ENCODE measurements at regions not wholly inside any gene's neighbourhood (a gene's known extent, or its start where the extent isn't known, plus 50 kb on each side); places are given as distances from the start of the nearest gene placed in this dataset.
"Not testable (repeated sequence)": the region's sequence is repeated elsewhere in the genome, so short reads cannot be mapped to it uniquely, and the experiment has no call there.

GRCh38 chr3:87478716-87479115 is 202.3 kb upstream of the POU1F1 start:
- DNase-seq, result no peak

DNA sequence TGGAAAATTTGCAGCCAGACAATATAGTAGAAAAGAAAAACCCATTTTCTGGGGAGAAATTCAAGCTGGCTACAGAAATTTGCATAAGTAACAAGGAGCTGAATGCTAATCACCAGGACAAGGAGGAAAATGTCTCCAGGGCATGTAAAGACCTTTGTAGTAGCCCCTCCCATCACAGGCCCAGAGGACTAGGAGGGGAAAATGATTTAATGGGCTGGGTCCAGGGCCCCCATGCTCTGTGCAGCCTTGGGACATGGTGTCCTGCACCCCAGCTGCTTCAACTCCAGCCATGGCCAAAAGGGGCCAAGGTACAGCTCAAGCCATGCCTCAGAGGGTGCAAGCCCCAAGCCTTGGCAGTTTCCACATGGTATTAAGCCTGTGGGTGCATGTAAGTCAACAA is 197.6 kb upstream of the POU1F1 start:
- no peak for DNase-seq

GRCh38 chr3:87468938-87469337 is 192.6 kb upstream of the POU1F1 start:
- DNase-seq, result no peak

- DNase-seq, result no peak
These were observed 191.9 kb upstream of the POU1F1 start for GRCh38 chr3:87468235-87468634.

DNA sequence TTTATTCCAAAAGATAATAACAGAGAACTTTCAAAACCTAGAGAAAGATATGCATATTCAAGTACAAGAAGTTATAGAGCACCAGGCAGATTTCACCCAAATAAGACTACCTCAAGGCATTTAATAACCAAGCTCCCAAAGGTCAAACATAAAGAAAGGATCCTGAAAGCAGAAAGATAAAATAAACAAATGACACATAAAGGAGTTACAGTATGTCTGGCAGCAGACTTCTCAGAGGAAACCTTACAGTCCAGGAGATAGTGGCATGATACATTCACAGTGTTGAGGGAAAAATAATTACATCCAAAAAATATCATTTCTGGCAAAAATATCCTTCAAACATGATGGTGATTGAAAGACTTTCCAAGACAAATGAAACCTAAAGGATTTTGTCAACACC is 185.8 kb upstream of the POU1F1 start:
- DNase-seq, result no peak

GRCh38 chr3:87461443-87461842 is 185.1 kb upstream of the POU1F1 start:
- no peak for DNase-seq

- no peak for DNase-seq
These were observed 184.7 kb upstream of the POU1F1 start for GRCh38 chr3:87461036-87461435.

GRCh38 chr3:87448558-87448957 is 172.2 kb upstream of the POU1F1 start:
- no peak for DNase-seq

DNA sequence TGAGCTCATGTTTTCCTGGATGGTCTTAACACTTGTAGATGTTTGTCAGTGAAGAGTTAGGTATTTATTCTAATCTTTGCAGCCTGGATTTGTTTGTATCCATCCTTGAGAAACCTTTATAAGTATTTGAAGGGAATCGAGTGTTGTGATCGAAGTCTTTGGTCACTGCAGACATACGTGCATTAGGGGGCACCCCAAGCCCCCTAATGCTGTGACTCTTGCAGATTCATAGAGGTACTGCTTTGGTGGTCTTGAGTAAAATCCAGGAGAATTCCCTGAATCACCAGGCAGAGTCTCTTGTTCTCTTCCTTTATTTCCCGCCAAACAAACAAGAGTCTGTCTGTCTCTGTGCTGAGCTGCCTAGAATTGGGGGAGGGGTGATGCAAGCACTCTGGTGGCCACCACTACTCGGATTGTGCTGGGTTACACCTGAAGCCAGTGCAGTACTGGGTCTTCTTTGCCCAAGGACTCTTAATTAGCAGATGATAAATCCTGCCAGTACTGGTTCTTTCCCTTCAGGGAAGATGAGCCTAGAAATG is 170.5 kb upstream of the POU1F1 start:
- DNase-seq, result no peak

GRCh38 chr3:87442470-87442869 is 166.1 kb upstream of the POU1F1 start:
- no peak for DNase-seq

GRCh38 chr3:87437765-87438164 is 161.4 kb upstream of the POU1F1 start:
- DNase-seq, result no peak

- DNase-seq, result no peak
These were observed 160.6 kb upstream of the POU1F1 start for GRCh38 chr3:87436781-87437543.

DNA sequence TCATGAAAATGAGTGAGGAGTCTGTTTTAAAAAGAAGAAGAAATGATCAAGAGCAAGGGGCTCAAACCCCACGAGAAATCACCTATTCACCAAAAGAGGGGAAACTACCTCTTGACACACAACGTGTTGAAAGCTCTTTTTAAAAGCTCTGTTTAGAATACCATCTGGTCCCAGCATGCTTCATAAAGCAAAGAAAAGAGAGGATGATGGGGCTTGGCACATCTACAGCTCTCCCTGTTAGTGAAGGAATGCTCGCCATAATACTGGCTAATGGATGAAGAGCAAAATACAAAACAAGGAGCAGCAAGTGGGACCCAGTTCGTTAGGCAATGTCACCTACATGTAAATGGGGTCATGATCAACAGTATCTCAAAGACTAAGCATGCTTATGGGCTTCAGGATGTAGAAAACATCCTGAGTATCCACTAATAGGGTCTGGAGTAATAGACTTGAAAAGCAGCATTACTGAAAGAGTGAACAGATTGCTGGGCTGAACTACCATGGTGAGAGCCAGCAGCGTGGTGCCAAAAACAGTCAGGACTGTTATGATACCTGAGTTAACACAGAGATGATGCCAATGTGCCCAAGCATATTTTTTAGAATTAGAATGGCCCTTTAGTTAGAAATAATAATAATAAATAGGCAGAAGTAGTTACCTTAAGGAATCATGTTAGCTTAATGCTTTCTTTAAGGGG is 159.7 kb upstream of the POU1F1 start:
- no peak for DNase-seq

DNA sequence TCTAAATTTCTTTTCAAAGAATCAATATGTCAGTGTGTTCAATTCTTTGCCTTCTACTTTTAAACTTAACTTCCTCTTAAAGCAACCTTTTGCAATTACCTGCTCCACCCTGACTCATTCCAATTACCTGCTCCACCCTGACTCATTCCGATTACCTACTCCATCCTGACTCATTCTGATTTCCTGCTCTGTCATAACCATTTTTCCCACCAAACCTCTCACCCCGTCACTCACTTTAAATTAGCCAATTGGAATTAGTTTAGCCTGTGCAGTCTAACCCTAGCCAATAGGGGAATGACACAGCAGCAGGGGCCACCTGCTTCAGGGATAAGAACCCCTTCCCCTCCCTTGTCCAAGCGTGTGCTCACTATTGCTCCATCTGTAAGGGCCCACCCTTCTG is 157.1 kb upstream of the POU1F1 start:
- DNase-seq, result not testable (repeated sequence)

- DNase-seq, result no peak
These were observed 150.5 kb upstream of the POU1F1 start for GRCh38 chr3:87426918-87427317.

DNA sequence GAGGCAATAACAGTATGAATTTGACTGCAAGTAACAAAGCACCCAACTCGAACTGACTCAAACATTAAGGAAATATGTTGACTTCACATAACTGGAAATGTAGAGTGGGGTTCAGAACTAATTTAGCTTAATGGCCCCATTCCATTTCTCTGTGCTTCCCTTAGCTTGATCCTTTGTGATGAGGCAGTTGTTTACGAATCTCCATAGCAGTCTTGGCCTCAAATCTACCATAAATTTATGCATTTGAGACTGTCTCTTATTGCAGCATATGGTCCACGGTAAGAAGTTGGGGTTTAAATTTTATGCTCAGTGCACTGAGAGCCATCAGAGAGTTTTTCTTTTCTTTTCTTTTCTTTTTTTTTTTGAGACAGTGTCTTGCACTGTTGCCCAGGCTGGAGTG is 148.7 kb upstream of the POU1F1 start:
- no peak for DNase-seq

GRCh38 chr3:87423336-87423735 is 147.0 kb upstream of the POU1F1 start:
- no peak for DNase-seq

DNA sequence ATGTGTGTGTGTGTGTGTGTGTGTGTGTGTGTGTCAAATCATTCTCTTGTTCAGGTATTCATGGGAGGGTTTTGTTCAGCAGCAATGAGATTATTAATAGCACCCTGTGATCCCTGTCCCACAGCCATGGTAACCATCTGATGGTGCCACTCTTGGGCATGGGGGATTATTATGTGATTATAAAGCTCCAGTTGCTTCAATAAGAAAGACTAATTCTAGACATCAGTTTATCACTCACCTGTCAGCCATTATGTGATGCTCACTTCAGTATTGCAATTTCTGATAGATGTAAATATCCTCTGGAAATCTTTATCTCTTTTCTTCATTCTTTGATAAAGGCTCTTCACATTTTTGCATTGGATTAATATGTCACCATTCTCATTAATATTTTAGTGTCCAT is 145.9 kb upstream of the POU1F1 start:
- DNase-seq, result no peak

DNA sequence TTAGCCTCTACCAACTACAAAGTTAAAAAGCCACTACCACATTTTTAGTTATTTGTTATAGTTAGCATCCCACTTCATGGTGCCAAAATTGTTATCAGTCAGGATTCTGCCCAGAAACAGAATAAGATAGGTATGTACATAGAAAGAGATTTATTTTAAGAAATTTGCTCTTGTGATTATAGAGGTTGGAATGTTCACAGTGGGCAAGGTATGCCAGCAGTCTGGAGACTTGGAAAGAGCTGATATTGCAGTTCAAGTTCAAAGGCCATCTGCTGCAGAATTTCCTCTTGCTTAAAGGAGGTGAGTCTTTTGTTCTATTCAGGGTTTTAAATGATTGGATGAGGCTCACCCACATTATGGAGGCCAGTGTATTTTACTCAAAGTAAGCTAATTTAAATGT is 143.8 kb upstream of the POU1F1 start:
- DNase-seq, result no peak

GRCh38 chr3:87414271-87414670 is 137.9 kb upstream of the POU1F1 start:
- no peak for DNase-seq

DNA sequence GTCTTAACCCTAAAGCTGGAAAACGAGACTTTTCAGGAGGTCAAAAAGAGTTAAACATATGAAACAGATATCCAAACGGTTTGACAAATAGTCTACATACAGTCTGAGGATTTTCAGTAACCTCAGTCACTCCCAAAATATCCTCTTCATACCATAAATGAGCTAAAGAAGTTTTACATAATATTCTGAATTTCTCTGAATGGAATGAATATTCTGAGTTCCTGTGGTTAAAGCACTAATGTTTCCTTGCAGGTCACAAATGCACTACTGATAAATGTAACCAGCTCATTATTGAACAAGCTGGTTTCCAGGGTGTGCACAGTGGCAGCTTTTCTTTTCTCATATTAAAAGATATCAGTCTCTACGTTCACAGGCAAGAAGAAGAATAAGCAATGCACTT is 137.4 kb upstream of the POU1F1 start:
- DNase-seq, result no peak

GRCh38 chr3:87410110-87410509 is 133.7 kb upstream of the POU1F1 start:
- no peak for DNase-seq

GRCh38 chr3:87398168-87398801 is 121.9 kb upstream of the POU1F1 start:
- no peak for DNase-seq

- DNase-seq, result no peak
These were observed 120.8 kb upstream of the POU1F1 start for GRCh38 chr3:87397211-87397610.

All from effector CD8-positive, alpha-beta T cell (primary cell).